Liver (tissue), 8 donors: ENCODE measurements at regions not wholly inside any gene's neighbourhood (a gene's known extent, or its start where the extent isn't known, plus 50 kb on each side); places are given as distances from the start of the nearest gene placed in this dataset.

Source experiments
- DNase-seq: peaks from one replicate; pipeline ENCODE4 v3.0.0-alpha.2; 2017; ENCODE audit warnings: low spot score
- H3K27ac ChIP-seq, 2 donors: one replicate each; pipeline ENCODE4 v1.7.0; 2013; ENCODE audit warnings: inconsistent platforms in 2 of 2, low read length in 2 of 2, control low read depth in 1 of 2, low read depth in 1 of 2, mild to moderate bottlenecking in 1 of 2
- H3K27me3 ChIP-seq, 4 donors: one replicate each; pipeline versions ENCODE4 v1.6.1 to v1.7.0; 2013; ENCODE audit warnings: low read length in 3 of 4, inconsistent platforms in 1 of 4, mild to moderate bottlenecking in 1 of 4, moderate library complexity in 1 of 4; ENCODE audit not compliant: control insufficient read depth in 4 of 4, insufficient read depth in 4 of 4
- H3K36me3 ChIP-seq, 4 donors: one replicate each; pipeline versions ENCODE4 v1.6.1 to v1.7.0; 2013; ENCODE audit warnings: low read length in 3 of 4, mild to moderate bottlenecking in 3 of 4, low read depth in 1 of 4, moderate library complexity in 1 of 4; ENCODE audit not compliant: control insufficient read depth in 4 of 4, insufficient read depth in 3 of 4
- H3K4me1 ChIP-seq, 4 donors: one replicate each; pipeline versions ENCODE4 v1.6.1 to v1.7.0; 2013; ENCODE audit warnings: low read length in 3 of 4, mild to moderate bottlenecking in 3 of 4, moderate library complexity in 1 of 4; ENCODE audit not compliant: control insufficient read depth in 4 of 4, insufficient read depth in 4 of 4
- H3K4me3 ChIP-seq, 3 donors: one replicate each; pipeline versions ENCODE4 v1.6.1 to v1.7.0; 2013; ENCODE audit warnings: low read length in 3 of 3, control low read depth in 1 of 3, low read depth in 1 of 3, mild to moderate bottlenecking in 1 of 3
- H3K9ac ChIP-seq, 2 donors: one replicate each; pipeline ENCODE4 v1.7.0; 2013; ENCODE audit warnings: low read length in 2 of 2, mild to moderate bottlenecking in 2 of 2, moderate library complexity in 2 of 2, control low read depth in 1 of 2, low read depth in 1 of 2
- H3K9me3 ChIP-seq, 4 donors: one replicate each; pipeline versions ENCODE4 v1.6.1 to v1.7.0; 2013; ENCODE audit warnings: low read length in 3 of 4; ENCODE audit not compliant: control insufficient read depth in 4 of 4
- EGR1 ChIP-seq, 2 donors: IDR thresholded peaks; 2 replicates each; pipeline ENCODE4 v1.6.1; 2016 to 2018; ENCODE audit warnings: antibody characterized with exemption in 2 of 2, low read depth in 2 of 2
- FOXA1 ChIP-seq: IDR thresholded peaks from 2 replicates; pipeline ENCODE4 v1.6.1; 2016; ENCODE audit warnings: antibody characterized with exemption
- FOXA2 ChIP-seq: IDR thresholded peaks from 2 replicates; pipeline ENCODE4 v1.6.1; 2016; ENCODE audit warnings: antibody characterized with exemption
- GABPA ChIP-seq, 2 donors: IDR thresholded peaks in 1 of 2; conservative IDR thresholded peaks in 1 of 2; 2 replicates each; pipeline ENCODE4 v1.6.1; 2016; ENCODE audit warnings: antibody characterized with exemption in 2 of 2, mild to moderate bottlenecking in 1 of 2, moderate library complexity in 1 of 2
- HNF4G ChIP-seq: IDR thresholded peaks from 2 replicates; pipeline ENCODE4 v1.6.1; 2016; ENCODE audit warnings: antibody characterized with exemption
- JUND ChIP-seq, 2 donors: IDR thresholded peaks; 2 replicates each; pipeline ENCODE4 v1.6.1; 2016; ENCODE audit warnings: antibody characterized with exemption in 2 of 2
- MAX ChIP-seq: IDR thresholded peaks from 2 replicates; pipeline ENCODE4 v1.6.1; 2016; ENCODE audit warnings: antibody characterized with exemption
- NR2F2 ChIP-seq: IDR thresholded peaks from 2 replicates; pipeline ENCODE4 v1.6.1; 2016; ENCODE audit warnings: antibody characterized with exemption
- RAD21 ChIP-seq, 2 donors: IDR thresholded peaks; 2 replicates each; pipeline ENCODE4 v1.6.1; 2016; ENCODE audit warnings: antibody characterized with exemption in 2 of 2, mild to moderate bottlenecking in 2 of 2
- REST ChIP-seq: IDR thresholded peaks from 2 replicates; pipeline ENCODE4 v1.6.1; 2016; ENCODE audit warnings: antibody characterized with exemption, mild to moderate bottlenecking
- RXRA ChIP-seq, 2 donors: IDR thresholded peaks; 2 replicates each; pipeline ENCODE4 v1.6.1; 2017 to 2018; ENCODE audit warnings: antibody characterized with exemption in 2 of 2, mild to moderate bottlenecking in 1 of 2
- SP1 ChIP-seq: IDR thresholded peaks from 2 replicates; pipeline ENCODE4 v1.6.1; 2018; ENCODE audit warnings: antibody characterized with exemption, mild to moderate bottlenecking
- TAF1 ChIP-seq: conservative IDR thresholded peaks from 2 replicates; pipeline ENCODE4 v1.6.1; 2016; ENCODE audit warnings: antibody characterized with exemption, mild to moderate bottlenecking
- ZBTB33 ChIP-seq: IDR thresholded peaks from 2 replicates; pipeline ENCODE4 v1.6.1; 2016; ENCODE audit warnings: antibody characterized with exemption
- WGBS: extraction: QIAGEN DNeasy Blood & Tissue Kit; methylation state at CpG from one replicate; pipeline ENCODE4 v1.1.7; 2013; 5-methylcytosine and 5-hydroxymethylcytosine counted together
- TF ChIP-seq, protein P1 (sequence below): fragments of 150-350 bp; IDR thresholded peaks from 2 replicates; pipeline ENCODE4 v1.5.1; 2017; ENCODE audit warnings: improper control_type of control experiment, low read depth, low read length; ENCODE audit not compliant: missing input control
- donor health status: healthy.
- donor health status: healthy.
- donor health status: healthy.
- donor health status: healthy.
- donor health status: healthy.

DNA sequence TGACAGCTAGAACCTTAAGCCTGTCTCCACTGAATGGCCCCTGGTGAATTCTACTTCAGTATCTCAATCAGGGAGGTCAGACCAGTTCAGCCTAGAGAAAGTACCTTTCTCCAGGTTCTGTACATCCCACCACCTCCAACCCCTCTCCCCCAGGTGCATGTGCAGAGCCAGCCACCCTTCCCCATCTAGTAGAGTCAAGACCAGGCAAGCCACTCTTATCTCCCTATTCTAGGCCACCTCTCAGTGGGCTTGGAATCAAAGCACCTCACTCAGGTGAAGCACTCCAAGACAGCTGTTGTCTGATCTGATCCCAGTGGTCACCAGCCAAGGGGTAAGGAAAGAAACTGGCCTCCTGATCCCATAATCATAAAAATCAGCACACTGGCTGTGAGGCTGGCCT, 340.9 kb downstream of the BCL11B start:
- H3K36me3 ChIP-seq, result no peaks in the 10 kb centered on the region
- no peak for DNase-seq
- no peaks in the 10 kb centered on the region for H3K9me3 ChIP-seq
- H3K27ac ChIP-seq, result no peak overlapping the region
- no peak for TF ChIP-seq FOXA1
- no peak for TF ChIP-seq RAD21 (IDR thresholded peaks at IDR 0.05)
- TF ChIP-seq GABPA (IDR thresholded peaks at IDR 0.05 in 1 of 2, conservative IDR thresholded peaks at IDR 0.05 in 1 of 2), result no peak
- no peak for TF ChIP-seq SP1
- TF ChIP-seq ZBTB33, result no peak
- TF ChIP-seq RXRA (IDR thresholded peaks at IDR 0.05), result no peak
- TF ChIP-seq TAF1, result no peak
- TF ChIP-seq EGR1 (IDR thresholded peaks at IDR 0.05; ENCODE audit: low read depth in 2 of 2), result no peak
- TF ChIP-seq, protein P1, sequence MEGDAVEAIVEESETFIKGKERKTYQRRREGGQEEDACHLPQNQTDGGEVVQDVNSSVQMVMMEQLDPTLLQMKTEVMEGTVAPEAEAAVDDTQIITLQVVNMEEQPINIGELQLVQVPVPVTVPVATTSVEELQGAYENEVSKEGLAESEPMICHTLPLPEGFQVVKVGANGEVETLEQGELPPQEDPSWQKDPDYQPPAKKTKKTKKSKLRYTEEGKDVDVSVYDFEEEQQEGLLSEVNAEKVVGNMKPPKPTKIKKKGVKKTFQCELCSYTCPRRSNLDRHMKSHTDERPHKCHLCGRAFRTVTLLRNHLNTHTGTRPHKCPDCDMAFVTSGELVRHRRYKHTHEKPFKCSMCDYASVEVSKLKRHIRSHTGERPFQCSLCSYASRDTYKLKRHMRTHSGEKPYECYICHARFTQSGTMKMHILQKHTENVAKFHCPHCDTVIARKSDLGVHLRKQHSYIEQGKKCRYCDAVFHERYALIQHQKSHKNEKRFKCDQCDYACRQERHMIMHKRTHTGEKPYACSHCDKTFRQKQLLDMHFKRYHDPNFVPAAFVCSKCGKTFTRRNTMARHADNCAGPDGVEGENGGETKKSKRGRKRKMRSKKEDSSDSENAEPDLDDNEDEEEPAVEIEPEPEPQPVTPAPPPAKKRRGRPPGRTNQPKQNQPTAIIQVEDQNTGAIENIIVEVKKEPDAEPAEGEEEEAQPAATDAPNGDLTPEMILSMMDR, result no peak
- no peak for TF ChIP-seq JUND (IDR thresholded peaks at IDR 0.05)
- TF ChIP-seq MAX, result no peak
- no peak for TF ChIP-seq NR2F2
- no peaks in the 10 kb centered on the region for H3K4me1 ChIP-seq
- no peak overlapping the region for H3K9ac ChIP-seq
- H3K27me3 ChIP-seq, result peaks cover 0 to 3% (median 0%) of the 10 kb centered on the region in 4 donors
- no peak overlapping the region for H3K4me3 ChIP-seq

DNA sequence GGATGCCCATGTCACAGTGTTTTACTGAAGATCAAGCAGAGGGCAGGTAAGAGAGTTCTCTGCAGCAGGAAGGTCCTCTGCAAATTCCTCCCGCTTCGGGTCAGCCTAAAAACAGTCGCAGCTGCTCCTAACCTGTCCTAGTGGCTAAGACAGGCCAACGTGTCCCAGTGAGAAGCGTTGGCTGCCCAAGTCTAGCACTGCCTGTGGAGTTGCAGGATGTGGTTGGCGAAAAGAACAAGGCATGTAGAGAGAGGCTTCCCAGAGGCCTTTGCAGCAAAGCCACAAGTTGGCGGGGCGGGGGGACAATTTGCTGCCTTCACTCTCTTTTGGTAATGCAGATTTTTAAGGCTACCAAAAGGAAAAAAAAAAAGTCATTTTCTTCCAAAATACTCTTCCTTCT, 340.1 kb downstream of the BCL11B start:
- Histone ChIP-seq H3K36me3 (no peaks in the 10 kb centered on the region), H3K4me1 (no peaks in the 10 kb centered on the region), H3K27me3 (peaks cover 0 to 3% (median 0%) of the 10 kb centered on the region in 4 donors), H3K27ac (no peak overlapping the region), H3K4me3 (no peak overlapping the region), H3K9me3 (no peaks in the 10 kb centered on the region), H3K9ac (no peak overlapping the region)
- 81% methylated on average over 8 of the region's 8 CpGs for whole genome bisulfite sequencing
- TF ChIP-seq FOXA1 (no peak), FOXA2 (no peak), GABPA (IDR thresholded peaks at IDR 0.05 in 1 of 2, conservative IDR thresholded peaks at IDR 0.05 in 1 of 2) (no peak), TAF1 (no peak), MAX (no peak), ZBTB33 (no peak), REST (no peak), NR2F2 (no peak), EGR1 (IDR thresholded peaks at IDR 0.05; ENCODE audit: low read depth in 2 of 2) (no peak), RXRA (IDR thresholded peaks at IDR 0.05) (no peak), HNF4G (no peak), SP1 (no peak), JUND (IDR thresholded peaks at IDR 0.05) (no peak)
- TF ChIP-seq, protein P1, result no peak
- no peak for DNase-seq
